Spleen (tissue), 11 donors: ENCODE measurements at regions not wholly inside any gene's neighbourhood (a gene's known extent, or its start where the extent isn't known, plus 50 kb on each side); places are given as distances from the start of the nearest gene placed in this dataset.
"Not testable (repeated sequence)": the region's sequence is repeated elsewhere in the genome, so short reads cannot be mapped to it uniquely, and the experiment has no call there.

Experiments
- DNase-seq: peaks from one replicate; pipeline ENCODE4 v3.0.0-alpha.2; 2020
- H3K27ac ChIP-seq, 8 donors: fragments of 200-600 bp; sonication (generic) in 7 of 8; 1 replicate in 4 of 8; 2 replicates in 4 of 8; pipeline versions ENCODE4 v1.5.0 to v1.8.0; 2016 to 2021; ENCODE audit warnings: inconsistent platforms in 4 of 8, mild to moderate bottlenecking in 4 of 8, moderate library complexity in 1 of 8
- H3K27me3 ChIP-seq, 7 donors: fragments of 200-600 bp; sonication (generic) in 6 of 7; replicated peaks in 1 of 7; 1 replicate in 4 of 7; 2 replicates in 3 of 7; pipeline versions ENCODE4 v1.5.0 to v1.8.0; 2016 to 2021; ENCODE audit warnings: inconsistent platforms in 3 of 7, mild to moderate bottlenecking in 1 of 7
- H3K36me3 ChIP-seq, 6 donors: fragments of 200-600 bp; sonication (generic) in 5 of 6; 1 replicate in 4 of 6; 2 replicates in 2 of 6; pipeline versions ENCODE4 v1.5.0 to v1.8.0; 2016 to 2021; ENCODE audit warnings: inconsistent platforms in 2 of 6
- H3K4me1 ChIP-seq, 6 donors: fragments of 200-600 bp; sonication (generic) in 5 of 6; 1 replicate in 3 of 6; 2 replicates in 3 of 6; pipeline versions ENCODE4 v1.5.0 to v1.8.0; 2016 to 2021; ENCODE audit warnings: inconsistent platforms in 3 of 6
- H3K4me3 ChIP-seq, 8 donors: fragments of 200-600 bp; sonication (generic) in 7 of 8; 1 replicate in 4 of 8; 2 replicates in 4 of 8; pipeline versions ENCODE4 v1.5.0 to v1.8.0; 2016 to 2021; ENCODE audit warnings: inconsistent platforms in 4 of 8, mild to moderate bottlenecking in 4 of 8, moderate library complexity in 2 of 8
- H3K9me3 ChIP-seq, 8 donors: fragments of 200-600 bp; sonication (generic) in 7 of 8; 1 replicate in 4 of 8; 2 replicates in 4 of 8; pipeline versions ENCODE4 v1.5.0 to v1.8.0; 2016 to 2021; ENCODE audit warnings: inconsistent platforms in 4 of 8
- CTCF ChIP-seq, 11 experiments: fragments of 200-600 bp in 7 of 11; fragments of 450-650 bp in 4 of 11; sonication (generic) in 4 of 11; IDR thresholded peaks in 8 of 11; conservative IDR thresholded peaks in 3 of 11; 1 replicate in 7 of 11; 2 replicates in 4 of 11; pipeline versions ENCODE4 v1.4.0 to v1.8.0; 2016 to 2021; ENCODE audit warnings: antibody characterized with exemption in 11 of 11, inconsistent platforms in 4 of 11, mild to moderate bottlenecking in 1 of 11
- POLR2A ChIP-seq, 3 donors: fragments of 450-650 bp; IDR thresholded peaks; one replicate each; pipeline ENCODE4 v1.5.1; 2017; ENCODE audit warnings: antibody characterized with exemption in 3 of 3, mild to moderate bottlenecking in 1 of 3
- POLR2AphosphoS5 ChIP-seq, 3 donors: sonication (generic); formaldehyde crosslinking; IDR thresholded peaks; one replicate each; pipeline ENCODE4 v1.5.1; 2017; ENCODE audit warnings: antibody characterized with exemption in 3 of 3
- WGBS, 5 donors: extraction: QIAGEN DNeasy Blood & Tissue Kit in 3 of 5; methylation state at CpG; one replicate each; pipeline versions ENCODE4 v1.1.5 to v1.1.7; 2013 to 2018; 5-methylcytosine and 5-hydroxymethylcytosine counted together
- intact Hi-C: fragments of 100-400 bp; cut with DNase I; formaldehyde crosslinking; loops from one replicate; pipeline ENCODE4 v1.15.0; 2023; ENCODE audit warnings: low total_unique reads
- donor health status: healthy with polysubstance abuse.
- donor health status: DM: no; HTN: no; CAD: no; lungs with moderate emphysema.
- donor health status: DM: no; HTN: no; CAD: no.
- donor health status: Bipolar disorder and iron deficiency.
- donor health status: healthy.
- donor health status: DM: no; HTN: no; CAD: no.
- donor health status: DM: yes; HTN: yes; CAD: no.

DNA sequence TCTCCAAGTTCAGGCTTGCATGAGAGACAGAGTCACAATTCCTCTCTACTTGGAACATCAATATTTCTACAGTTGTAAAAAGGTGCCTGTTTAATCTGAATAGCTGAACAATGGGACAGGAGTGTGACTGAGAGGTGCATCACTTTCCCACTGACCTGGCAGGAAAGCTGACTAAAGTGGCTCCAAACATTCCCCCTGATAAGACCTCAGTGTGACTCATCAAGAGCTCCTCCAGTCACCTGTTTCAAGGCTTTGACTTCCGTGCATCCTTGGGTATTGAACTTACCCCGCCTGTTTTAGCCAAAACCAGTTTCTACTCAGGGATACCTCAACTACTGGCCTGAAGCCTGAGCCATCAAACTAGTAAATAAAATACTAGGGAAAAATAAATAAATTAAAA is 453.9 kb upstream of the DDX18 start:
- intact Hi-C loops = no loop called here
- H3K27me3 ChIP-seq = no peaks in the 10 kb centered on the region
- peaks cover 0 to 16% (median 0%) of the 10 kb centered on the region in 8 donors for H3K9me3 ChIP-seq
- WGBS, 5 donors = 74 to 93% (median 90%) methylated on average over 2 of the region's 2 CpGs
- TF ChIP-seq POLR2AphosphoS5 (IDR thresholded peaks at IDR 0.05) = no peak
- TF ChIP-seq CTCF (IDR thresholded peaks at IDR 0.05 in 8 of 11, conservative IDR thresholded peaks at IDR 0.05 in 3 of 11) = no peak
- no peak for TF ChIP-seq POLR2A (IDR thresholded peaks at IDR 0.05)
- H3K4me3 ChIP-seq = no peak overlapping the region
- no peak overlapping the region for H3K27ac ChIP-seq
- no peaks in the 10 kb centered on the region for H3K4me1 ChIP-seq
- no peak for DNase-seq
- H3K36me3 ChIP-seq = no peaks in the 10 kb centered on the region

- no peaks in the 10 kb centered on the region for H3K27me3 ChIP-seq
- intact Hi-C loops = no loop called here
- H3K4me1 ChIP-seq = no peaks in the 10 kb centered on the region
- no peaks in the 10 kb centered on the region for H3K36me3 ChIP-seq
- no peak overlapping the region for H3K4me3 ChIP-seq
- H3K27ac ChIP-seq = no peak overlapping the region
- no peak for TF ChIP-seq POLR2A (IDR thresholded peaks at IDR 0.05)
- TF ChIP-seq CTCF (IDR thresholded peaks at IDR 0.05 in 8 of 11, conservative IDR thresholded peaks at IDR 0.05 in 3 of 11) = no peak
- TF ChIP-seq POLR2AphosphoS5 (IDR thresholded peaks at IDR 0.05) = no peak
- WGBS, 5 donors = 53 to 67% (median 59%) methylated on average over 4 of the region's 4 CpGs
- H3K9me3 ChIP-seq = peaks cover 0 to 4% (median 0%) of the 10 kb centered on the region in 8 donors
- DNase-seq = no peak
Measured at GRCh38 chr2:117378653-117379052, 435.8 kb upstream of the DDX18 start.

GRCh38 chr2:117379928-117380327 is 434.6 kb upstream of the DDX18 start:
- Histone ChIP-seq H3K36me3 (no peaks in the 10 kb centered on the region), H3K4me3 (no peak overlapping the region), H3K27me3 (no peaks in the 10 kb centered on the region), H3K27ac (no peak overlapping the region), H3K9me3 (peaks cover 0 to 9% (median 0%) of the 10 kb centered on the region in 8 donors), H3K4me1 (no peaks in the 10 kb centered on the region)
- TF ChIP-seq CTCF (IDR thresholded peaks at IDR 0.05 in 8 of 11, conservative IDR thresholded peaks at IDR 0.05 in 3 of 11) = no peak
- TF ChIP-seq POLR2A (IDR thresholded peaks at IDR 0.05) = no peak
- no peak for TF ChIP-seq POLR2AphosphoS5 (IDR thresholded peaks at IDR 0.05)
- 83 to 90% (median 88%) methylated on average over 4 of the region's 4 CpGs for WGBS, 5 donors
- DNase-seq = no peak
- intact Hi-C loops = no loop called here

- 92 to 98% (median 95%) methylated on average over 12 of the region's 12 CpGs for WGBS, 5 donors
- H3K36me3 ChIP-seq, H3K27ac ChIP-seq, intact Hi-C loops, H3K4me1 ChIP-seq, H3K27me3 ChIP-seq, H3K4me3 ChIP-seq, DNase-seq: not testable (repeated sequence)
- H3K9me3 ChIP-seq = peaks cover 0 to 16% (median 2%) of the 10 kb centered on the region in 8 donors
Measured at GRCh38 chr2:117383997-117384396, 430.5 kb upstream of the DDX18 start.

- H3K4me1 ChIP-seq = no peaks in the 10 kb centered on the region
- H3K27me3 ChIP-seq = no peaks in the 10 kb centered on the region
- intact Hi-C loops = no loop called here
- H3K4me3 ChIP-seq = no peak overlapping the region
- TF ChIP-seq CTCF (IDR thresholded peaks at IDR 0.05 in 8 of 11, conservative IDR thresholded peaks at IDR 0.05 in 3 of 11) = no peak
- TF ChIP-seq POLR2A (IDR thresholded peaks at IDR 0.05) = no peak
- no peak for TF ChIP-seq POLR2AphosphoS5 (IDR thresholded peaks at IDR 0.05)
- no peak overlapping the region for H3K27ac ChIP-seq
- no peaks in the 10 kb centered on the region for H3K36me3 ChIP-seq
- no peaks in the 10 kb centered on the region for H3K9me3 ChIP-seq
- no peak for DNase-seq
Measured at GRCh38 chr2:117396161-117396560, 418.3 kb upstream of the DDX18 start.
